PC-3 (cell line): ENCODE measurements at regions not wholly inside any gene's neighbourhood (a gene's known extent, or its start where the extent isn't known, plus 50 kb on each side); places are given as distances from the start of the nearest gene placed in this dataset.
"Not testable (repeated sequence)": the region's sequence is repeated elsewhere in the genome, so short reads cannot be mapped to it uniquely, and the experiment has no call there.

ENCODE experiments used
- ATAC-seq: fragments of 200-7000 bp; cut with Tn5 transposase; 2 replicates; pipeline ENCODE4 v1.9.1; 2020; ENCODE audit warnings: mild to moderate bottlenecking, moderate library complexity
- BruUV-seq: library from RNA; stranded (reverse); fragments of 400-500 nt; replicated peaks from 2 replicates; lab custom pipeline; 2021; lab: Mats Ljungman, UMichigan
- CTCF ChIA-PET: fragments of 300-600 bp; sonication (Branson Sonifier 250); formaldehyde crosslinking; loops from one replicate; lab custom pipeline; 2022; ENCODE audit warnings: antibody characterized with exemption; lab: Charles Lee
- POLR2A ChIA-PET: fragments of 300-600 bp; sonication (Branson Sonifier 250); formaldehyde crosslinking; loops from one replicate; lab custom pipeline; 2022; ENCODE audit warnings: antibody characterized with exemption; ENCODE audit not compliant: unreplicated experiment; lab: Charles Lee
- DNase-seq: peaks from one replicate; pipeline ENCODE4 v3.0.0-alpha.2; 2015
- H2AFZ ChIP-seq: fragments of 300-600 bp; sonication (generic); 2 replicates; pipeline ENCODE4 v1.6.0; 2016; ENCODE audit warnings: antibody characterized with exemption, low read length
- H3F3A ChIP-seq: fragments of 300-600 bp; sonication (generic); one replicate; pipeline ENCODE4 v1.6.0; 2017; ENCODE audit warnings: antibody characterized with exemption, low read length, control low read depth, mild to moderate bottlenecking; ENCODE audit not compliant: unreplicated experiment
- H3K27ac ChIP-seq: fragments of 300-600 bp; sonication (generic); 2 replicates; pipeline ENCODE4 v1.5.1; 2016; ENCODE audit warnings: mild to moderate bottlenecking, low read length
- H3K27me3 ChIP-seq: fragments of 300-600 bp; sonication (generic); 2 replicates; pipeline ENCODE4 v1.6.1; 2016; ENCODE audit warnings: low read length, mixed read lengths
- H3K36me3 ChIP-seq: fragments of 300-600 bp; sonication (generic); 2 replicates; pipeline ENCODE4 v1.6.1; 2016; ENCODE audit warnings: low read depth, mixed run types, low read length, mixed read lengths
- H3K4me1 ChIP-seq: fragments of 300-600 bp; sonication (generic); 2 replicates; pipeline ENCODE4 v1.5.1; 2016; ENCODE audit warnings: low read length; ENCODE audit not compliant: insufficient read depth
- H3K4me2 ChIP-seq: fragments of 300-600 bp; sonication (generic); 2 replicates; pipeline ENCODE4 v1.6.0; 2016; ENCODE audit warnings: low read length
- H3K4me3 ChIP-seq: fragments of 300-600 bp; sonication (generic); 2 replicates; pipeline ENCODE4 v1.5.1; 2016; ENCODE audit warnings: mild to moderate bottlenecking, low read length, mixed read lengths
- H3K79me2 ChIP-seq: fragments of 300-600 bp; sonication (generic); 2 replicates; pipeline ENCODE4 v1.6.1; 2017; ENCODE audit warnings: low read length, mixed read lengths
- H3K9ac ChIP-seq: fragments of 300-600 bp; sonication (generic); 2 replicates; pipeline ENCODE4 v1.6.0; 2016; ENCODE audit warnings: mild to moderate bottlenecking, low read length
- H3K9me2 ChIP-seq: fragments of 300-600 bp; sonication (generic); replicated peaks from 2 replicates; pipeline ENCODE4 v1.6.1; 2016; ENCODE audit warnings: mixed run types, low read length, mixed read lengths
- H3K9me3 ChIP-seq: fragments of 300-600 bp; sonication (generic); 2 replicates; pipeline ENCODE4 v1.6.1; 2016; ENCODE audit warnings: low read length, mixed read lengths
- H4K20me1 ChIP-seq: fragments of 300-600 bp; sonication (generic); 2 replicates; pipeline ENCODE4 v1.6.1; 2016; ENCODE audit warnings: low read length, mixed read lengths
- EZH2 ChIP-seq: fragments of 300-600 bp; sonication (generic); IDR thresholded peaks from one replicate; pipeline ENCODE4 v1.6.1; 2017; ENCODE audit warnings: antibody characterized with exemption, mild to moderate bottlenecking, low read length; ENCODE audit not compliant: unreplicated experiment
- EZH2phosphoT487 ChIP-seq: fragments of 300-600 bp; sonication (generic); IDR thresholded peaks from 2 replicates; pipeline ENCODE4 v1.6.1; 2018; ENCODE audit warnings: mild to moderate bottlenecking, antibody characterized with exemption, low read length, borderline replicate concordance
- intact Hi-C: fragments of 100-400 bp; cut with micrococcal nuclease; formaldehyde crosslinking; loops from 2 replicates; pipeline ENCODE4 v1.9.0; 2023
- TF ChIP-seq, protein P1 (sequence below): fragments of 300-600 bp; sonication (generic); conservative IDR thresholded peaks from 2 replicates; pipeline ENCODE4 v1.5.1; 2017; ENCODE audit warnings: antibody characterized with exemption, low read depth, mild to moderate bottlenecking, low read length

DNA sequence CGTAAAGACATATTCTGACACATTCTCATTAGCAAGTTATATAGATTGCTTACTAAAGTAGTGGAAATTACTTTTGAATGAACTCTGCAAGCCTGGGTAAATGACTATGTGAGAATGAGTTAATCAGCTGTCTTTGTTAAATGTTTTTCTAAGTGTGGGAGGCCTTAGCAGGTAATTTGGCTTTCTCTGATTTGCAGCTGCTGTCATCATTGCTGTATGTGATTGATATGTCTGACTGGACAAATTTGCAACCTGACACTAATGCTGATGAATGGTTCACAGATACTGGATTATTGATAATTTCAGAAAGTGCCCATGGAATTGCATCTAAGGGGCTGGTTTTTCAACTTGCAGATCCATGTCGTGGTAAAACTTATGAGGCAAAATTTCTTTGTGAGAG lies 372.2 kb upstream of the SGO1 start:
- ATAC-seq (no peak), DNase-seq (no peak)
- no peak overlapping the region for H2AFZ ChIP-seq
- no peaks in the 10 kb centered on the region for H3K79me2 ChIP-seq
- no peaks in the 10 kb centered on the region for H3K9me2 ChIP-seq
- no peaks in the 10 kb centered on the region for H3K36me3 ChIP-seq
- no peak overlapping the region for H3K4me2 ChIP-seq
- BruUV-seq = no TSS peak
- ChIA-PET POLR2A (no interaction called here), CTCF (no interaction called here)
- no peaks in the 10 kb centered on the region for H3K4me1 ChIP-seq
- no peaks in the 10 kb centered on the region for H3K27me3 ChIP-seq
- intact Hi-C loops = no loop called here
- TF ChIP-seq EZH2phosphoT487 = no peak
- TF ChIP-seq EZH2 = no peak
- no peaks in the 10 kb centered on the region for H3K9me3 ChIP-seq
- no peak overlapping the region for H3K4me3 ChIP-seq
- no peak overlapping the region for H3K9ac ChIP-seq
- no peak overlapping the region for H3K27ac ChIP-seq
- H4K20me1 ChIP-seq = no peaks in the 10 kb centered on the region
- no peaks in the 10 kb centered on the region for H3F3A ChIP-seq

DNA sequence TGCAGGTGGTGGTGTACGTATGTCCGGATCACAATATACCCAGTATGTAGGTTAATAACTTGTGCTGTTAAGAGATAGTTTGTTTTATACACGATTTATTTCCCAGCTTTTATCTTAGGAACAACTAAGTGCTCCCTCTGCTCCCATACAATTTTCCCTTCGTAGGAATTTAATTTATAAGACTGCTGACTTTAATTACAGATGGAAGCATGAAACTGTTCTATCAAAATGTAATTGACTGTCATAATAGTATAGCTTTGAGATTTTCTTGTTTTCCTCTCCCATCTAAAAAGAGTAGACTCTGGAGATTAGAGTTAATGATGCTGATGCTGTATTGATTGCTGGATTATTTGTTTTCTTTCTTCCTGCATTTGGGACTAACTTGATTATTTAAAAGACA lies 370.7 kb upstream of the SGO1 start:
- no peak overlapping the region for H3K27ac ChIP-seq
- no peaks in the 10 kb centered on the region for H3K36me3 ChIP-seq
- no peak for DNase-seq
- CTCF ChIA-PET = no interaction called here
- no peaks in the 10 kb centered on the region for H3K9me2 ChIP-seq
- H3K9me3 ChIP-seq = no peaks in the 10 kb centered on the region
- BruUV-seq = no TSS peak
- H3K4me1 ChIP-seq = no peaks in the 10 kb centered on the region
- no peaks in the 10 kb centered on the region for H3K27me3 ChIP-seq
- H3K79me2 ChIP-seq = no peaks in the 10 kb centered on the region
- no peak overlapping the region for H3K4me2 ChIP-seq
- POLR2A ChIA-PET = no interaction called here
- TF ChIP-seq EZH2 (no peak), EZH2phosphoT487 (no peak)
- TF ChIP-seq, protein P1, sequence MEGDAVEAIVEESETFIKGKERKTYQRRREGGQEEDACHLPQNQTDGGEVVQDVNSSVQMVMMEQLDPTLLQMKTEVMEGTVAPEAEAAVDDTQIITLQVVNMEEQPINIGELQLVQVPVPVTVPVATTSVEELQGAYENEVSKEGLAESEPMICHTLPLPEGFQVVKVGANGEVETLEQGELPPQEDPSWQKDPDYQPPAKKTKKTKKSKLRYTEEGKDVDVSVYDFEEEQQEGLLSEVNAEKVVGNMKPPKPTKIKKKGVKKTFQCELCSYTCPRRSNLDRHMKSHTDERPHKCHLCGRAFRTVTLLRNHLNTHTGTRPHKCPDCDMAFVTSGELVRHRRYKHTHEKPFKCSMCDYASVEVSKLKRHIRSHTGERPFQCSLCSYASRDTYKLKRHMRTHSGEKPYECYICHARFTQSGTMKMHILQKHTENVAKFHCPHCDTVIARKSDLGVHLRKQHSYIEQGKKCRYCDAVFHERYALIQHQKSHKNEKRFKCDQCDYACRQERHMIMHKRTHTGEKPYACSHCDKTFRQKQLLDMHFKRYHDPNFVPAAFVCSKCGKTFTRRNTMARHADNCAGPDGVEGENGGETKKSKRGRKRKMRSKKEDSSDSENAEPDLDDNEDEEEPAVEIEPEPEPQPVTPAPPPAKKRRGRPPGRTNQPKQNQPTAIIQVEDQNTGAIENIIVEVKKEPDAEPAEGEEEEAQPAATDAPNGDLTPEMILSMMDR = no peak
- ATAC-seq = no peak
- H4K20me1 ChIP-seq = no peaks in the 10 kb centered on the region
- intact Hi-C loops = no loop called here
- H3K4me3 ChIP-seq = no peak overlapping the region
- no peak overlapping the region for H3K9ac ChIP-seq
- no peaks in the 10 kb centered on the region for H3F3A ChIP-seq
- no peak overlapping the region for H2AFZ ChIP-seq

DNA sequence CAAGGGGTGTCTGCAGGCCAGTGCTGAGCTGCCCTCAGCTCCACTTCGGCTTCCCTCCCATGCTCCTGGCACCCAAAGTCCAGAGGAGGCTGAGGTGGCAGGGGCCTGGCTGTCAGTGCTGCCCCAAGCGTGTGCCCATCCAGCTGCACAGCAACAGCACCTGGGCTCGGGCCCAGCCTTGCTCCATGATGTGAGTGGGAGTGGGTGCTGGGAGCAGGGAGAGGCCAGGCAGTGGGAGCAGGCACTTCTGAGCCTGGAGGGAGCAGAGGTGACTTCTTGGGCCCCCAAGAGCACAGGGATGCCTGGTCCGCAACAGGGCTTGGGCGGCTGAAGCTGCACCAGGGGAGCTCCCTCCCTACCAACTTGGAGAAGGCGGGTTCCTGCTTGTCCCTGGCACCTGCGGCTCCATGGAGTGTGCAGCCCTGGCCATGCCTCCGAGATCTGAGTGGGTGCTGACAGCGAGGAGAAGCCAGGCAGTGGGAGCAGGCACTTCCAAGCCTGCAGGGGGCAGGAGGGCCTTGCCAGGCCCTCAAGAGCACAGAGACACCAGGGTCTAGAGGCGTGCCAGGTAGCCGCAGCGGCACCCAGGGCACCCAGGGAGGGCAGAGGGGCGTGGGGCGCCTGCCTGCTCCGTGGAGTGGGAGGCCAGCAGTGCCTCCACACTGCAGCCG lies 366.7 kb upstream of the SGO1 start:
- CTCF ChIA-PET = no interaction called here
- TF ChIP-seq EZH2phosphoT487 (no peak), EZH2 (no peak)
- TF ChIP-seq, protein P1 = no peak
- ATAC-seq = no peak

DNA sequence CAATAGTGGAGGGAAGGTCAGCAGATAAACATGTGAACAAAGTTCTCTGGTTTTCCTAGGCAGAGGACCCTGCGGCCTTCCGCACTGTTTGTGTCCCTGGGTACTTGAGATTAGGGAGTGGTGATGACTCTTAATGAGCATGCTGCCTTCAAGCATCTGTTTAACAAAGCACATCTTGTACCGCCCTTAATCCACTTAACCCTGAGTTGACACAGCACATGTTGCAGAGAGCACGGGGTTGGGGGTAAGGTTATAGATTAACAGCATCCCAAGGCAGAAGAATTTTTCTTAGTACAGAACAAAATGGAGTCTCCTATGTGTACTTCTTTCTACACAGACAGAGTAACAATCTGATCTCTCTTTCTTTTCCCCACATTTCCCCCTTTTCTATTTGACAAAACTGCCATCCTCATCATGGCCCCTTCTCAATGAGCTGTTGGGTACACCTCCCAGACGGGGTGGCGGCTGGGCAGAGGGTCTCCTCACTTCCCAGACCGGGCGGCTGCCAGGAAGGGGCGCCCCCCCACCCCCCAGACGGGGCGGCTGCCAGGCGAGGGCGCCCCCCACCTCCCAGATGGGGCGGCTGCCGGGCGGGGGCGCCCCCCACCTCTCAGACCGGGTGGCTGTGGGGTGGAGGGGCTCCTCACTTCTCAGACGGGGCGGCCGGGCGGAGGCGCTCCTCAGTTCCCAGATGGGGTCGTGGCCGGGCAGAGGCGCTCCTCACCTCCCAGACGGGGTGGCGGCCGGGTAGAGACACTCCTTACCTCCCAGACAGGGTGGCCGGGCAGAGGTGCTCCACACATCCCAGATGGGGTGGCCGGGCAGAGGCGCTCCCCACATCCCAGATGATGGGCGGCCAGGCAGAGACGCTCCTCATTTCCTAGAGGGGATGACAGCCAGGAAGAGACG lies 361.6 kb upstream of the SGO1 start:
- H3K4me2 ChIP-seq, H3K27ac ChIP-seq, H3K9me3 ChIP-seq, H2AFZ ChIP-seq, H4K20me1 ChIP-seq, H3K36me3 ChIP-seq, intact Hi-C loops, H3K9ac ChIP-seq, H3K9me2 ChIP-seq, CTCF ChIA-PET, DNase-seq, ATAC-seq, H3K4me1 ChIP-seq, H3K27me3 ChIP-seq, H3F3A ChIP-seq, POLR2A ChIA-PET, H3K4me3 ChIP-seq, BruUV-seq, H3K79me2 ChIP-seq: not testable (repeated sequence)

More for the DNA sequence above, 366.7 kb upstream of the SGO1 start:
- no peaks in the 10 kb centered on the region for H3K79me2 ChIP-seq
- H3F3A ChIP-seq = no peaks in the 10 kb centered on the region
- no peak overlapping the region for H3K9ac ChIP-seq
- POLR2A ChIA-PET = no interaction called here
- H3K27ac ChIP-seq = no peak overlapping the region
- H3K36me3 ChIP-seq = no peaks in the 10 kb centered on the region
- no peak for DNase-seq
- H3K4me2 ChIP-seq = no peak overlapping the region
- no peaks in the 10 kb centered on the region for H3K4me1 ChIP-seq
- H4K20me1 ChIP-seq = no peaks in the 10 kb centered on the region
- H3K9me3 ChIP-seq = no peaks in the 10 kb centered on the region
- no TSS peak for BruUV-seq
- intact Hi-C loops = no loop called here
- H3K9me2 ChIP-seq = no peaks in the 10 kb centered on the region
- H2AFZ ChIP-seq = no peak overlapping the region
- H3K27me3 ChIP-seq = no peaks in the 10 kb centered on the region
- H3K4me3 ChIP-seq = no peak overlapping the region
